T-helper 1 cell treated with Interleukin-12 subunit alpha and Interleukin-12 subunit beta and Interleukin-4 antibody, amounts not matched to agents 30 μg/mL and 1 μg/mL, for 36 hours (primary cell): ENCODE measurements at regions not wholly inside any gene's neighbourhood (a gene's known extent, or its start where the extent isn't known, plus 50 kb on each side); places are given as distances from the start of the nearest gene placed in this dataset.

Experiments used
- H3K27ac Mint-ChIP-seq: one replicate; pipeline ENCODE4 v1.8.0; 2021; ENCODE audit warnings: mild to moderate bottlenecking, mixed read lengths
- H3K27me3 Mint-ChIP-seq: one replicate; pipeline ENCODE4 v1.8.0; 2021; ENCODE audit warnings: low read depth, mixed read lengths
- H3K36me3 Mint-ChIP-seq: one replicate; pipeline ENCODE4 v1.8.0; 2021; ENCODE audit warnings: low read depth, mixed read lengths
- H3K4me1 Mint-ChIP-seq: one replicate; pipeline ENCODE4 v1.8.0; 2021; ENCODE audit warnings: low read depth, mixed read lengths
- H3K4me3 Mint-ChIP-seq: one replicate; pipeline ENCODE4 v1.8.0; 2021; ENCODE audit warnings: mild to moderate bottlenecking, moderate library complexity, mixed read lengths
- H3K9me3 Mint-ChIP-seq: one replicate; pipeline ENCODE4 v1.8.0; 2021; ENCODE audit warnings: mixed read lengths

DNA sequence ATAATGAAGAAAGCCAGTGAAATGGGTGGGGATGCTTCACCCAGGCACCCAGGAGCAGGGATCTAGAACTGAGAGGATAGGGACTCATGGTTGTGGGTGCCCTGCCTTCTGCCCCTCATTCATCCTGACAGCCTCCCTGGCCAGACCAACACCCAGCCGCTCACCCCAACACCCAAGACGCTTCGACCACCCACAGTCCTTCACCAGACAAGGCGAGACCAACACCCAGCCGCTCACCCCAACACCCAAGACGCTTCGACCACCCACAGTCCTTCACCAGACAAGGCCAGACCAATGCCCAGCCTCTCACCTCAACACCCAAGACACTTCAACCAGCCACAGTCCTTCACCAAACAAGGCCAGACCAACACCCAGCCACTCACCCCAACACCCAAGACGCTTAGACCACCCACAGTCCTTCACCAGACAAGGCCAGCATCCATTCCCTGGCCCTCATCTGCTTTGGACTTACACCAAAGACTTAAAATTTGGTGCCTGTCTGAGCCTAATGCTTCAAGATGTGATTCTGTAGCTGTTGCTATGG lies 131.5 kb downstream of the ANKRD60 start:
- no peaks in the 10 kb centered on the region for H3K36me3 Mint-ChIP-seq
- no peak overlapping the region for H3K27ac Mint-ChIP-seq
- no peak overlapping the region for H3K4me3 Mint-ChIP-seq
- H3K27me3 Mint-ChIP-seq, result peaks cover 9% of the 10 kb centered on the region
- H3K9me3 Mint-ChIP-seq, result no peaks in the 10 kb centered on the region
- H3K4me1 Mint-ChIP-seq, result no peaks in the 10 kb centered on the region

DNA sequence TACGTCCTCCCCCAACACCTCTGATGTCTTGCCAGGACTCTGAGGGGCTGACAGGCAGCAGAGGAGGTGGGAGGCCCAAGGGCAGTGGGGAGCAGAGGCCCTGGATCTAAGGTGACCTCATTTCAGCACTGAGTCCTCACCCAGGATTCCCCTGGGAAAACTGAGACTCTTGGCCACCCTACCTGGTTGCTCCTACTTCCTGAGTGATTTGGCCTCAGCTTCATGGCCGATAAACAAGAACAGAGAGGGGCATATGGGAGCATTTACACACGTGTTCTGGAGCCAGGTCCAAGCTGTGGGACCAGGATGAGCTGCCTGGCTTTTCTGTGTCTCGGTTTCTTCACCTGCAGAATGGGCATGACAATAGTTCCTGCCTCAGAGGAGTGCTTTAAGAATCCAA lies 133.8 kb downstream of the ANKRD60 start:
- no peaks in the 10 kb centered on the region for H3K36me3 Mint-ChIP-seq
- H3K4me1 Mint-ChIP-seq, result no peaks in the 10 kb centered on the region
- no peak overlapping the region for H3K27ac Mint-ChIP-seq
- no peaks in the 10 kb centered on the region for H3K9me3 Mint-ChIP-seq
- no peak overlapping the region for H3K4me3 Mint-ChIP-seq
- H3K27me3 Mint-ChIP-seq, result peaks cover 9% of the 10 kb centered on the region

DNA sequence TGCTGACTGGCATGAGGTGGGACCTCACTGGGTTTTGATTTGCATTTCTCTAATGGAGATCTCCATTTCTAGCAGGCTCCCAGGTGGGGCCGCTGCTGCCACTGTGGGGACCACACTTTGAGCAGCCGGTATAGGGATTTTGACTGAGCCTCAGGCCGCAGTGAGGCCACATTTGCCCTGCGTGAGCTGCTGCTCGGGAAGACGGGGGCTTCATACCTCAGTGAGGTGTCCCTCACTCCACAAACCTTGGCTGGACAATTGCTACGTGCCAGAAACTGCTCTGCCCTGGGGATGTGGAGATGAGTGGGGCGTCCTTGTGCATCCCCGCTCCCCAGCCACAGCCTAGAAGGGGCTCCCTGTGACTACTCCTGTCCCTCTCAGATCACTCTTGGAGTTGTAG lies 134.3 kb downstream of the ANKRD60 start:
- no peaks in the 10 kb centered on the region for H3K4me1 Mint-ChIP-seq
- H3K27me3 Mint-ChIP-seq, result peaks cover 9% of the 10 kb centered on the region
- H3K27ac Mint-ChIP-seq, result no peak overlapping the region
- no peaks in the 10 kb centered on the region for H3K9me3 Mint-ChIP-seq
- H3K36me3 Mint-ChIP-seq, result no peaks in the 10 kb centered on the region
- no peak overlapping the region for H3K4me3 Mint-ChIP-seq

DNA sequence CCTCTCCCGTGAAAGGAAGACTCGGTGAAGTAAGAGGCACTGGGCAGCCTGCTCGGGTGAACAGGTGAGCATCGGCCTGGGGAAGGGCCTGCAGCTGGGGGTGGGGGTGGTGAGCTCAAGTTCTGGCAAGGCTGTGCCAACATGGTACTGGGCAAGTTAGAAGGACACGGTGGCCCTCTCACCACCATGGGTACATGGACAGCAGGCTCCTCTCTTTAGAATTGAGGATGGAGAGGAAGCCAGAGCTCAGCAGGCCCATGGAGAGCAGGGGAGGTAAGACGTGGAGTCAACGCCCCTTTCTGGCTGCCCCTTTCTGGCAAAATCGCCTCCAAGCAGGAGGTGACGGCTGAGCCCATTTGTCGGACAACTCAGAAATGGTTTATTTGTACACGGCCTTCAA lies 135.6 kb downstream of the ANKRD60 start:
- H3K4me1 Mint-ChIP-seq, result no peaks in the 10 kb centered on the region
- no peaks in the 10 kb centered on the region for H3K9me3 Mint-ChIP-seq
- peaks cover 9% of the 10 kb centered on the region for H3K27me3 Mint-ChIP-seq
- no peaks in the 10 kb centered on the region for H3K36me3 Mint-ChIP-seq
- no peak overlapping the region for H3K27ac Mint-ChIP-seq
- H3K4me3 Mint-ChIP-seq, result no peak overlapping the region

DNA sequence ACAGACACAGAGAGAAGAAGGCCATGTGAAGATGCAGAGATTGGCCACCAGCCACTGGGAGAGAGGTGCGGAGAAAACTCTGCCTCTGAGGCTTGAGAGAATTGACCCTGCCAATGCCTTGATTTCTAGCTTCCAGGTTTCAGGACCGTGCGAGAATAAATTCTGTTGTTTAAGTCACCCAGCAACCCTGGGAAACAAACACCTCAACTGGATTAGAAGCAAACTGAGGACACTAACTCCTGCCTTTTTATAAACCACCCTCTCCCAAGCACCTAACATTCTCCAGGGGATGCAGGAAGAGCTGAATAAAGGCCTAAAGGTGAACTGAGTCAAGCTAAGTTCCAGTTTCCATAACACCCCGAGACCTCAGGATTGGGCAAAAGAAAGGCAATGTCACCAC lies 136.1 kb downstream of the ANKRD60 start:
- H3K9me3 Mint-ChIP-seq, result no peaks in the 10 kb centered on the region
- no peak overlapping the region for H3K27ac Mint-ChIP-seq
- no peaks in the 10 kb centered on the region for H3K4me1 Mint-ChIP-seq
- peaks cover 9% of the 10 kb centered on the region for H3K27me3 Mint-ChIP-seq
- H3K36me3 Mint-ChIP-seq, result no peaks in the 10 kb centered on the region
- no peak overlapping the region for H3K4me3 Mint-ChIP-seq

DNA sequence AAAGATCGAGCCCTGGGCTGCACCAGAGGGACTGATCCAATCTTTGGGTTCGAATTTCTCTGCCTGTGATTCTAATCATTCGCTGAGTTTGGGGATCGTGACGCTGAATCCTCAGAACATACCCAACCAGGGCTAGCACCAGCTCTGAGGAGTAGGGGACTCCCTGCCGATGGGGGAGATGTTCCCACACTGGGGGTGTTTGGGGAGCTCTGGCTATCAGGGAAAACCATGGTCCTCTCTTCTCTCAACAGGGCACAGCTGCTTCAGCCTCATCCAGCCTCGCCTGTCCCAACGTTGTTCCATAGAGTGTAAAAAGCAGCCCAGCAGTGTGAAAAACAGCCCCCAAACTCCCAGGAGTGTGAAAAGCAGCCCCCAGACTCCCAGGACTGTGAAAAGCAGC lies 136.6 kb downstream of the ANKRD60 start:
- Mint-ChIP-seq H3K27me3 (peaks cover 5% of the 10 kb centered on the region), H3K27ac (no peak overlapping the region), H3K4me3 (no peak overlapping the region), H3K9me3 (no peaks in the 10 kb centered on the region), H3K4me1 (no peaks in the 10 kb centered on the region), H3K36me3 (no peaks in the 10 kb centered on the region)

DNA sequence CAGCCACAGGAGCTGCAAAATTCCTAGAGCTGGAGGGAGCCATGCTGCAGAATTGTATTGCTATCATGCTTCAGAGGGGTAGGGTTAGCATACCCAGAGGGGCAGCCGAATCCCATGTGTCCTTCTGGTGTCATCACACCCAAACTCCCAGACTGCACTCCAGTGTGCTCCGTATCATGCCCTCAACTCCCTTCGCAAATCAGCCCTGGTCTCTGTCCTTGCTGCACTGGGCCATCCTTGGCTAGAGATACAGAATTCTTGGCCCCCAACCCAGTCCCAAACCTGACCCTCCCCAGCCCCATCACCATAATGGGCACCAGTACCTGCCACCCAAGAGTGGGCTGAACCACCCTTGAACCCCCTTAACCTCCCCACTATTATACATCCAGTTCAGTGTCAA lies 138.3 kb downstream of the ANKRD60 start:
- Mint-ChIP-seq H3K27ac (no peak overlapping the region), H3K27me3 (no peaks in the 10 kb centered on the region), H3K4me1 (no peaks in the 10 kb centered on the region), H3K36me3 (no peaks in the 10 kb centered on the region), H3K4me3 (no peak overlapping the region), H3K9me3 (no peaks in the 10 kb centered on the region)

DNA sequence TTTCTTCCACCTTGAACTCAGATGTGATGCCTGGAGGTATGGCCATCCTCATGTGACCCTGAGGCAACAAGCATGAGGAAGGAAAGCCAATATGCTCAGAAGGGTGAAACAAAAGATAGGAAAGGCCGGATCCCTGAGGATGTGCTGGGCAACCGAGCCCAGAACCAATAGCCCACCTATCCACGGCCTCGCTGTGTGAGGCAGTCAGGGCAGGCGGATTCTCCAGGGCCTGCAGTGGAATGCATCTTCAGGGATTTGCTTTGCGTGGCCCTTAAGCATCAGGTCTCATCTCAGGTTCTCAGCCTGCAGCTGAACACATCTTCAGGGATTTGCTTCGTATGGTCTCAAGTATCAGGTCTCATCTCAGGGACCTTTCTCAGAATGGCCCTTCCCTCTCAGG lies 139.8 kb downstream of the ANKRD60 start:
- no peaks in the 10 kb centered on the region for H3K4me1 Mint-ChIP-seq
- no peaks in the 10 kb centered on the region for H3K27me3 Mint-ChIP-seq
- no peaks in the 10 kb centered on the region for H3K9me3 Mint-ChIP-seq
- no peaks in the 10 kb centered on the region for H3K36me3 Mint-ChIP-seq
- no peak overlapping the region for H3K4me3 Mint-ChIP-seq
- no peak overlapping the region for H3K27ac Mint-ChIP-seq

DNA sequence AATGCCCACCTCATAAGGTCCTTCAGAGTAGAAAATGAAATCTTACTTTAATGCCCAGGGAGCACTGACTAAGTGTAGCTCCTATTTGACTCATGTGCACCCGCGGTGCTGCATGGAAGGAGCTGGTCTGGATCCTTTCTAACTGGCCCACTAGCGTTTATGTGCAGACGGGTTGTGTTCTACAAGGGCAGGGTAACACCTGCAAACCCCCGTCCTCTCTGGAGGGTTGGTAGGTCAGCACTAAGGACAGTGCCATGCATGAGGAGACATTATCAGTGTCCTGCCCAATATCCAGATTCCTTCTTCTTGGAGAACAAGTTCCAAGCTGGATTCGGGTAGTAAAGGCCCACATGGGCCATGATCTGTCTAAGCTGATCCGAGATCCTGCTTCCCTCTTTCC lies 140.3 kb downstream of the ANKRD60 start:
- no peak overlapping the region for H3K4me3 Mint-ChIP-seq
- H3K27ac Mint-ChIP-seq, result no peak overlapping the region
- H3K27me3 Mint-ChIP-seq, result peaks cover 4% of the 10 kb centered on the region
- H3K9me3 Mint-ChIP-seq, result no peaks in the 10 kb centered on the region
- no peaks in the 10 kb centered on the region for H3K36me3 Mint-ChIP-seq
- no peaks in the 10 kb centered on the region for H3K4me1 Mint-ChIP-seq

DNA sequence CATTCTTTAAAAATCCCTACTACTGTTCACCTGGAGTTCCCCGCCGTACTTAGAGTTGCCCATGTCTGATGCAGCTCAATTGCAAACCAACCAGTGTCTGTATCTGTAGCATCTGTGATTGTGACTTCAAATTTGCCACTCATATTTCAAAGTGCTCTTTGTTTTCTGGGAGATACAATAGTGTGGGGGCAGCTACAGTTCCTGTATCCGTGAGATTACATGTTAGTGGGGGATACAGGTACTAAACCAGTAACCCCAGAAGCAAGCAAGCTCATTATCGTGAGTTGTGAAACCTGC lies 140.9 kb downstream of the ANKRD60 start:
- no peaks in the 10 kb centered on the region for H3K4me1 Mint-ChIP-seq
- no peaks in the 10 kb centered on the region for H3K36me3 Mint-ChIP-seq
- H3K27me3 Mint-ChIP-seq, result peaks cover 4% of the 10 kb centered on the region
- H3K27ac Mint-ChIP-seq, result no peak overlapping the region
- no peak overlapping the region for H3K4me3 Mint-ChIP-seq
- H3K9me3 Mint-ChIP-seq, result no peaks in the 10 kb centered on the region

DNA sequence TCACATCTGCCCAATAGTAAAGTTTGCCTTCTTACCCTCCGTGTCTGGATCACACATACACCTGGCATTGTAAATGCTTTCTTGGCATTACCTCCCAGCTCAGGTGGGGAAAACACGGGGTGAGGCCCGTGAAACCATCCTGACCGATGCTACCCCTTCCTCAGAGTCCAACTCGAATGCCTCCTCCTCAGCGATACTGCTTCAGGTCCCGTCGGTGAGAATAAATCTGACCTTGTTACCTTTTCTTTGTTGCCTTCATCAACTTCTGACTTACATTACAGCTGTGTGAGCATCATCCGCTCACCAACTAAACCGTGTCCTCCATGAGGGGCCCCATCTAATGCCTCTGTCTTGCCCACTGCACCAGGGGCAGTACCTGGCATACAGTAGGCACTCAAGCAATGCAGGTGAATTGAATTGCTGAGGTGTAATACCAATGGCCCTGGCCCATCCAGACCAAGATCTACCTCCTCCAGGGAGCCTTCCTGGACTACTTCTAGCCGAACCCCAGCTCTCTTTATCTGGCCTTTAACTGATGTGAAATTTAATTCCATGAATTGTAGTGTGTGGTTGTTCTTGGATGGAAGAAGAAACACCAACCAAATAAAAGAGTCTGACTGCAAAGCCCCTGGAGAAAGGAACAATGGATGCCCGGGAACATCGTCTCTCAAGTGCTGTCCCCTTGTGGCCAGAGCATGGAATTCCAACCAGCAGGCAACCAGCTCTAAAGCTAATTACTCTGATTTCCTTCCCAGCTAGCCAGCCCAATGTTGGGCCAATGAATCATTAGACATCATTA lies 141.5 kb downstream of the ANKRD60 start:
- Mint-ChIP-seq H3K9me3 (no peaks in the 10 kb centered on the region), H3K4me1 (no peaks in the 10 kb centered on the region), H3K27ac (no peak overlapping the region), H3K4me3 (no peak overlapping the region), H3K27me3 (peaks cover 8% of the 10 kb centered on the region), H3K36me3 (no peaks in the 10 kb centered on the region)

DNA sequence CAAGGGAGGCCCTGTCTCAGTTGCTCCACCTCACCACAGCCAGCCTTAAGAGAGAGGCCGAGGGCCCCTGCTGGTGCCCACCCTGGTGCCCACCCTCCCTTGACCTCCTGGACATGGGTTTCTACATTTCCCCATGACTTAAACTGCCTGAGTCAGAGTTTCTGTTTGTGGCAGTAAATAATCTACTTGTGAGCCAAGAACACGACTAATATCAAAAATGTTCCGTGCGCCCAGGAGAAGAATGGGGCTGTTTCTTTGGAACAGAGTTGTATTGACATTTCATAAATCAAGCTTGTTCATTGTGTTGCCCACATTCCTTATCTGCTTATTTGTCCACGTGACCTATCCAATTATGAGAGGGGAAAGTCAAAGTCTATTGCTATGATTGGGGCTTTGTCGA lies 143.5 kb downstream of the ANKRD60 start:
- peaks cover 9% of the 10 kb centered on the region for H3K27me3 Mint-ChIP-seq
- H3K4me1 Mint-ChIP-seq, result no peaks in the 10 kb centered on the region
- no peak overlapping the region for H3K27ac Mint-ChIP-seq
- H3K36me3 Mint-ChIP-seq, result no peaks in the 10 kb centered on the region
- no peaks in the 10 kb centered on the region for H3K9me3 Mint-ChIP-seq
- H3K4me3 Mint-ChIP-seq, result no peak overlapping the region

DNA sequence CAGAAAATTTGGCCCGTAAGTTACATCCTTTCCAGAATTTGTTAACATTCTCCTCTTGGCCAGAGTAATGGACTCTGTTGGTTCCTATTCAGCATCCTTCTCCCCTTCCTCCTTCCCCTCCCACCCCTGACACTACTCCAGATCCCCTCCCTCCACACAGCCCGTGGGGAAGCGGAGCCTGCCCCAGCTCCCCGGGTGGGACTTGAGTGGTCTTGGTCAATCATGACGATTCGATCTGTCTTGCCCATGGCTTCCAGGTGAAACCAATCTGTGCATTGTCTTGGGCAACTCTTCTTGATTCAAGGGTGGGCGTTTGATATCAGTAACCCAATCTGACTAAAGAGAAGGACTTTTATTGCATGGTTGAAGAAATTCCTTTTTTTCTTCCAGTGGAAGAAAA lies 143.9 kb downstream of the ANKRD60 start:
- Mint-ChIP-seq H3K4me1 (no peaks in the 10 kb centered on the region), H3K27me3 (peaks cover 9% of the 10 kb centered on the region), H3K36me3 (no peaks in the 10 kb centered on the region), H3K4me3 (no peak overlapping the region), H3K27ac (no peak overlapping the region), H3K9me3 (no peaks in the 10 kb centered on the region)

DNA sequence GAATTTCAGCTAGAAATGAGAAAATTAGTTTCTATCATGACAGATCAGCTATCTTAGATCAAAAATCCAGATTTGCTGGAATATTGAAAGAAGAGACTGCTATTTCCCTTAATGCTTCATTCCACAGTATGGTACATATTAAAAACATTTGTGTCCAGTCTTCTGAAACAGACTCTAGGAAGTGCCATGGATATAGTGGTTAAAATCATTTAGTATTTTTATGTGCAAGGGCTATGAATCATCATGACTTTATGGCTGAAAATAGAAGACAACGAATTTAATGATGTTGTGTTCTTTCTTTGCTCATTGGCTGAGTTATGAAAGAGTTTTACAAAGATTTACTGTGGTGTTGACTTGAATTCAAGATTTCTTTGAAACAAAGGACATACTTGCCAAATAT lies 146.6 kb downstream of the ANKRD60 start:
- H3K36me3 Mint-ChIP-seq, result no peaks in the 10 kb centered on the region
- H3K4me3 Mint-ChIP-seq, result no peak overlapping the region
- no peaks in the 10 kb centered on the region for H3K4me1 Mint-ChIP-seq
- H3K27ac Mint-ChIP-seq, result no peak overlapping the region
- H3K9me3 Mint-ChIP-seq, result no peaks in the 10 kb centered on the region
- H3K27me3 Mint-ChIP-seq, result peaks cover 12% of the 10 kb centered on the region

DNA sequence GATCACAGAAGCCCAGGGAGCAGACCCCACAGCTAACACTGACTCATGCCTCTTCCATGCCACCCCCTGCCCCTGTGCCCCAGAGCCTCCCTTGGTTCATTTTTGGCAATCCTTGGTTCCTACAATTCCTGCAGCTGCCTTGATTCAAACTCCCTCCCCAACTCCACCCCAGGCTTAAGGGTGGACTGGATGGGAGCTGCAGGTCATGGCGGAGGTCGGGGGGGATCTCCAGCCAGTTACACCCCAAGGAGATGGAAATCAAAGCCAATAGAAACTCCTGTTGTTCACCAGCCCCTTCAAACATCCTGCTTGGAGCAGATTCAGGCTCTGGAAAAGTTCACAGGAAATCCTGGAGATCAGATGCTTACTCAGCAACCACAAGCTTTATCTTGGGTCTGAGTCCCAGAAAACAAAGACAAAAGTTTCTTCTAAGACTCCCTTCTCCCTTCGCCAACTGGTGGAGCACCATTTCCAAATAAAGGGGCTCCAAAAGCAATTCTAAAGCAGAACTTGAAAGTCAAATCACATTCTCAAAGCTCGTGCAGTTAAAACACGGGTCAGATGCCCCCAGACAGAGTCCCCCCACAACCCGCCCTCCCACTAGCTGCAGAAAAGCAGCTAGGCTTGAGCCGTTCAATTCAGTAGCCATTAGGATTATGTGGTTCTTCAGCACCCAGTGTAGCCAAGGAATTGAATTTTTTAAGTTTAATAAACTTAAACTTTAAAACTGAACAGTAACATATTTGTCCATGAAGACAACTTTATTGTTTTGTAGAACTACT lies 149.5 kb downstream of the ANKRD60 start:
- Mint-ChIP-seq H3K27ac (no peak overlapping the region), H3K4me3 (no peak overlapping the region), H3K9me3 (no peaks in the 10 kb centered on the region), H3K36me3 (no peaks in the 10 kb centered on the region), H3K27me3 (peaks cover 12% of the 10 kb centered on the region), H3K4me1 (peaks cover 5% of the 10 kb centered on the region)
